ENCODE measurements at regions not wholly inside any gene's neighbourhood (a gene's known extent, or its start where the extent isn't known, plus 50 kb on each side); places are given as distances from the start of the nearest gene placed in this dataset.

DNA sequence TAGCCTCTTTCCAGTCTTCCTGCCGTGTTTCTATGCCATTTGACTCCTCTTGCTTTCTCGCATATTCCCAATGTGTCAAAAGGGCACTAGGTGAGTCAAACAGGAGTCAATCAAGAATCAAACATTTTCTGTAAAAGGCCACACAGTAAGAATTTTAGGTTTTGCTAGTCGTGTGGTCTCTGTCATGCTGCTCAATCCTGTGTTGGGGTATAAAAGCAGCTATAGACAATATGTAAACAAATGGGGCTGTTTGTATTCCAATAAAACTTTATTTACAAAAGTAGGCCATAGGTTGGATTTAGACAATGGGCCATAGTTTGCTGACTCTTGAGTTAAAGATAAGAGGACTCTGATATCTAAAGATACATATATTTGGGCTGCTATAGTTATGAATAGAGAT, 235.4 kb upstream of the BTBD3 start:
- FAIRE-seq (no peak), ATAC-seq (no peak), DNase-seq (ENCODE audit: low read depth, low spot score) (no peak)
- Histone ChIP-seq H2AFZ (ENCODE audit: control insufficient read depth, low read depth, low read length) (no peak overlapping the region), H3K36me3 (ENCODE audit: control insufficient read depth in 2 of 2, insufficient read depth in 2 of 2, low read length in 1 of 2) (no peaks in the 10 kb centered on the region), H4K20me1 (ENCODE audit: control insufficient read depth, insufficient read depth) (no peaks in the 10 kb centered on the region), H3K4me1 (ENCODE audit: control insufficient read depth, insufficient read depth, low read length) (no peaks in the 10 kb centered on the region), H3K27me3 (replicated peaks in 1 of 2; ENCODE audit: control insufficient read depth in 2 of 2, insufficient read depth in 2 of 2, low read length in 1 of 2) (no peaks in the 10 kb centered on the region), H3K27ac (ENCODE audit: control insufficient read depth, insufficient read depth) (no peak overlapping the region), H3K9me3 (replicated peaks; ENCODE audit: control insufficient read depth, insufficient read depth, low read length) (no peaks in the 10 kb centered on the region), H3K4me2 (ENCODE audit: control insufficient read depth, insufficient read depth) (no peak overlapping the region), H3K9ac (ENCODE audit: control insufficient read depth, insufficient read depth, low read length) (no peak overlapping the region), H3K79me2 (ENCODE audit: control insufficient read depth, insufficient read depth, low read length) (no peaks in the 10 kb centered on the region), H3K4me3 (no peak overlapping the region)
- in situ Hi-C loops (cut with MboI) (loop anchor here (10.0 kb wide), 1 partner anchor 1433 kb away; no protein-coding TSS in a partner anchor), intact Hi-C loops (cut with micrococcal nuclease; ENCODE audit: unreplicated experiment) (no loop called here)
- TF ChIP-seq WRNIP1 (IDR thresholded peaks at IDR 0.05; ENCODE audit: borderline replicate concordance, low read depth, low read length), result no peak
- no peak for TF ChIP-seq CREM (IDR thresholded peaks at IDR 0.05; ENCODE audit: low read depth)
- TF ChIP-seq ZBED1 (IDR thresholded peaks at IDR 0.05; ENCODE audit: borderline replicate concordance), result no peak
- TF ChIP-seq BHLHE40 (IDR thresholded peaks at IDR 0.05; ENCODE audit: borderline replicate concordance in 1 of 2, low read depth in 2 of 2, low read length in 1 of 2), result no peak
- no peak for TF ChIP-seq HCFC1 (IDR thresholded peaks at IDR 0.05; ENCODE audit: low read length)
- no peak for TF ChIP-seq SMC3 (IDR thresholded peaks at IDR 0.05; ENCODE audit: borderline replicate concordance, low read length)
- no peak for TF ChIP-seq JUND (IDR thresholded peaks at IDR 0.05; ENCODE audit: low read depth, low read length)
- TF ChIP-seq KAT2A (conservative IDR thresholded peaks at IDR 0.05; ENCODE audit: control insufficient read depth, low read depth, low read length), result no peak
- TF ChIP-seq, protein P1, sequence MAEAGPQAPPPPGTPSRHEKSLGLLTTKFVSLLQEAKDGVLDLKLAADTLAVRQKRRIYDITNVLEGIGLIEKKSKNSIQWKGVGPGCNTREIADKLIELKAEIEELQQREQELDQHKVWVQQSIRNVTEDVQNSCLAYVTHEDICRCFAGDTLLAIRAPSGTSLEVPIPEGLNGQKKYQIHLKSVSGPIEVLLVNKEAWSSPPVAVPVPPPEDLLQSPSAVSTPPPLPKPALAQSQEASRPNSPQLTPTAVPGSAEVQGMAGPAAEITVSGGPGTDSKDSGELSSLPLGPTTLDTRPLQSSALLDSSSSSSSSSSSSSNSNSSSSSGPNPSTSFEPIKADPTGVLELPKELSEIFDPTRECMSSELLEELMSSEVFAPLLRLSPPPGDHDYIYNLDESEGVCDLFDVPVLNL (IDR thresholded peaks at IDR 0.05; ENCODE audit: low read depth, low read length), result no peak
- no peak for TF ChIP-seq RCOR1 (conservative IDR thresholded peaks at IDR 0.05; ENCODE audit: low read depth, low read length)
- TF ChIP-seq DPF2 (IDR thresholded peaks at IDR 0.05), result no peak
- RAD21 ChIA-PET (ENCODE audit: unreplicated experiment), result no interaction called here
- 29% methylated on average over 3 of the region's 3 CpGs for WGBS (ENCODE audit: insufficient coverage, insufficient replicate concordance, low lambda C conversion rate, missing lambda C conversion rate)
- SMC1A ChIA-PET (ENCODE audit: uncharacterized antibody, unreplicated experiment), result no interaction called here
- POLR2A ChIA-PET, result no interaction called here
- no TSS peak for BruUV-seq (replicated peaks)
- CTCF ChIA-PET, result interaction anchor here (1.3 kb wide), 1 partner anchor 10 kb away, joined by 4 read pairs; no protein-coding TSS in a partner anchor

All from GM12878 (cell line).